ENCODE measurements at regions not wholly inside any gene's neighbourhood (a gene's known extent, or its start where the extent isn't known, plus 50 kb on each side); places are given as distances from the start of the nearest gene placed in this dataset.

DNA sequence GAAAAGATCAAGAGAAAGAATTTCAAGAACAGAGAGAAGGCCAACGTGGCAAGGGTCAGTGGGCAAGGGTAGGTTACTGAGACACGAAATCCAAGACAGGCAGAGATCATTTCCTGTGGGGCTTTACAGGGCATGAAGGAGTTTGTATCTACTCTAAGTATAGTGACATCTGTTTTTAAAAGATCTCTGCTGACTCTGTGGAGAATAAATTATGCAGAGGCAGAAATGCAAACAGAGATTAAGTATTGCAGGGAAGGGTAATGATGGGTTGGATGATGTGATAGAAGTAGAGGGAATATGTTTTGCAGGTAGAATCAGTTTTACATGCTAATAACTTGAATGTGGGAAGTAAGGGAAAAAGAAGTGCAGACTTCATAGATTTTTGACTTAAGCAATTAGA, 243.5 kb downstream of the FRK start:
- intact Hi-C loops (cut with DNase I), result no loop called here

DNA sequence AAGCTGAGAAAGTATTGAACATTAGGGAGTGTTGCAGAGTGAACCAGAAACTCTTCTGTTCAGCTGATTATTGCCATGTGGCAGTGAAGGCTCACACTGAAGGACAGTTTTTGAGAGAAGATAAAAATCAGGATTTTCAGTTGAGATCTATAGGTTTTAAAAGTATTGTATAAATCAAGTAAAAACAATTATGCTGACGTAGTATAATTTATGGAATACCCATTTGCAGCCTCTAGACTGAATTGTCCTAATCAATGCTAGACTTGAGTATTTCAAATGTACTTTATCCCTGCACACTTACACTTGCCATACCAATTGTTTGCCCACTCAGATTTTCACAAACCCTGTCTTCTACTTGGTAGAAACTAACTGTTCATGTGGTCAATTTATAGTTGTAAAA, 245.8 kb downstream of the FRK start:
- H3K9me3 ChIP-seq, result no peaks in the 10 kb centered on the region
- H3K27me3 ChIP-seq, result no peaks in the 10 kb centered on the region
- DNase-seq, result no peak
- no peak overlapping the region for H3K4me3 ChIP-seq
- H3K4me1 ChIP-seq, result no peaks in the 10 kb centered on the region
- H3K36me3 ChIP-seq, result no peaks in the 10 kb centered on the region
- 78 to 90% methylated on average over 1 of the region's 1 CpG for WGBS, 2 donors
- no peak for TF ChIP-seq POLR2A (IDR thresholded peaks at IDR 0.05)
- no peak for TF ChIP-seq EP300 (IDR thresholded peaks at IDR 0.05)
- intact Hi-C loops (cut with DNase I), result no loop called here
- H3K27ac ChIP-seq, result no peak overlapping the region

More for the DNA sequence above, 243.5 kb downstream of the FRK start:
- H3K27me3 ChIP-seq, result no peaks in the 10 kb centered on the region
- TF ChIP-seq POLR2A (IDR thresholded peaks at IDR 0.05) (no peak), POLR2AphosphoS5 (IDR thresholded peaks at IDR 0.05) (no peak), EP300 (IDR thresholded peaks at IDR 0.05) (no peak)
- TF ChIP-seq, protein P1, sequence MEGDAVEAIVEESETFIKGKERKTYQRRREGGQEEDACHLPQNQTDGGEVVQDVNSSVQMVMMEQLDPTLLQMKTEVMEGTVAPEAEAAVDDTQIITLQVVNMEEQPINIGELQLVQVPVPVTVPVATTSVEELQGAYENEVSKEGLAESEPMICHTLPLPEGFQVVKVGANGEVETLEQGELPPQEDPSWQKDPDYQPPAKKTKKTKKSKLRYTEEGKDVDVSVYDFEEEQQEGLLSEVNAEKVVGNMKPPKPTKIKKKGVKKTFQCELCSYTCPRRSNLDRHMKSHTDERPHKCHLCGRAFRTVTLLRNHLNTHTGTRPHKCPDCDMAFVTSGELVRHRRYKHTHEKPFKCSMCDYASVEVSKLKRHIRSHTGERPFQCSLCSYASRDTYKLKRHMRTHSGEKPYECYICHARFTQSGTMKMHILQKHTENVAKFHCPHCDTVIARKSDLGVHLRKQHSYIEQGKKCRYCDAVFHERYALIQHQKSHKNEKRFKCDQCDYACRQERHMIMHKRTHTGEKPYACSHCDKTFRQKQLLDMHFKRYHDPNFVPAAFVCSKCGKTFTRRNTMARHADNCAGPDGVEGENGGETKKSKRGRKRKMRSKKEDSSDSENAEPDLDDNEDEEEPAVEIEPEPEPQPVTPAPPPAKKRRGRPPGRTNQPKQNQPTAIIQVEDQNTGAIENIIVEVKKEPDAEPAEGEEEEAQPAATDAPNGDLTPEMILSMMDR (IDR thresholded peaks at IDR 0.05), result no peak
- H3K27ac ChIP-seq, result no peak overlapping the region
- no peak for DNase-seq
- no peaks in the 10 kb centered on the region for H3K4me1 ChIP-seq
- H3K4me3 ChIP-seq, result no peak overlapping the region
- no peaks in the 10 kb centered on the region for H3K9me3 ChIP-seq
- no peaks in the 10 kb centered on the region for H3K36me3 ChIP-seq
- WGBS, 2 donors, result 36 to 54% methylated on average over 2 of the region's 2 CpGs

DNA sequence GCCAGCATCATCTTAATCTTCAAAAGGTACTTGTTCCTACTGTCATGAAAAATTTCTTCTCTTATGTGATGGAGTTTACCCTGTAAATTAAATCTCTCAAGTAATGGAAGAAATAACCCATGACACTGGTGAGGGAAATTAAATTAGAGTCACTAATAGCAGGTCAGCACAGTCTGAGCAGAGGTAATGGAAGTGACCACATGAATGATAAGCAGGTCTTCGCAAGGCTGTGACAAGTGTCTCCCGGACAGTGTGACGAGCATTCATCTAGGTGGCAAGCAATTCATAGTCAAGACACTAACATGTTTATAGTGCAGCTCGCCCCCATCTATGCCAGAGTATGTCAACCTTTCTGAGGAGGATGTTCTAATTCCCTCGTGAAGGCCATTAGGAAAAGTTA, 249.2 kb downstream of the FRK start:
- DNase-seq, result no peak
- H3K36me3 ChIP-seq, result no peaks in the 10 kb centered on the region
- no peaks in the 10 kb centered on the region for H3K4me1 ChIP-seq
- no peak overlapping the region for H3K27ac ChIP-seq
- TF ChIP-seq EP300 (IDR thresholded peaks at IDR 0.05) (no peak), POLR2A (IDR thresholded peaks at IDR 0.05) (no peak), POLR2AphosphoS5 (IDR thresholded peaks at IDR 0.05) (no peak)
- TF ChIP-seq, protein P1 (IDR thresholded peaks at IDR 0.05), result no peak
- H3K9me3 ChIP-seq, result no peaks in the 10 kb centered on the region
- no peak overlapping the region for H3K4me3 ChIP-seq
- H3K27me3 ChIP-seq, result no peaks in the 10 kb centered on the region
- intact Hi-C loops (cut with DNase I), result no loop called here
- 82 to 88% methylated on average over 5 of the region's 5 CpGs for WGBS, 2 donors

DNA sequence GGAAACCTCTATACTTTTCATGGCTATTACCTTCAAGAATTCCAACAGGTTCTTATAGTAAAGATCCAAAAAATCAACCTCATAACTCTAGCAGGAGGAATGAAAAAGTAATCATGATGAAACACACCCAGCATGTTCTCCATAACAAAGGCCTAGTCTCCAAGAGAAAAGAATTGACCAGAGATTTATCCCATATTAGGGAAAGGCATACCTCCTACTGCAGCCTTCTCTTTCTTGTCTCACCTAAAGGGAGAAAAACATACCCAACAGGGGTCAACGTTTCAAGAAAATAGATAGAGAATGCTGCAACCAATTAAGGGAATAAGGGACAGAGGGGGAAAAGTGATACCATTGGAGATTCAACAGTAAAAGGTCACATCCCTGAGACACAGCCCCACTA, 262.5 kb downstream of the FRK start:
- intact Hi-C loops (cut with DNase I), result no loop called here
- Histone ChIP-seq H3K27me3 (no peaks in the 10 kb centered on the region), H3K4me3 (no peak overlapping the region), H3K27ac (no peak overlapping the region), H3K9me3 (no peaks in the 10 kb centered on the region), H3K4me1 (peaks cover 0 to 4% (median 0%) of the 10 kb centered on the region in 4 donors), H3K36me3 (no peaks in the 10 kb centered on the region)
- TF ChIP-seq POLR2A (IDR thresholded peaks at IDR 0.05) (no peak), POLR2AphosphoS5 (IDR thresholded peaks at IDR 0.05) (no peak), EP300 (IDR thresholded peaks at IDR 0.05) (no peak)
- TF ChIP-seq, protein P1 (IDR thresholded peaks at IDR 0.05), result no peak
- no peak for DNase-seq
- WGBS, 2 donors, result 33 to 37% methylated on average over 1 of the region's 1 CpG

DNA sequence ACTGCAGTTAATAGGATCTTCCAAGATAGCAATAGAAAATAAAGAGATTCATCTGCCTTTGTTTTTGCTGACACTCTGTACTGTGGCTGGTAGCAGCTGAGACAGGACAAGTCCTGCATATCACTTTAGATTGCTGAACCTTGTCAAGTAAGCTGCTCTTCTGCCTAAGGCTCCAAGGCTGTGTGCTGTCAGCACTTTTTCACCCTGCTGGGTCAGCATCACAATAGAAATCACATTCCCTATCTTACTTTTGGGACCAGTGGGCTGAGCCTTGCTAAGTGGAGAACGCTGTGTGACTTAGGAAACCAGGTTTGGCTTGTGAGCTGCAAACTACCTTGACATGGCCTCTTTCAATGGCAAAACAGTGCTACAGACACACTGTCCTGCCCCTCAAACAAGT, 263.9 kb downstream of the FRK start:
- no peak overlapping the region for H3K27ac ChIP-seq
- H3K4me3 ChIP-seq, result no peak overlapping the region
- intact Hi-C loops (cut with DNase I), result no loop called here
- WGBS, 2 donors, result 73 to 77% methylated on average over 1 of the region's 1 CpG
- H3K4me1 ChIP-seq, result peaks cover 0 to 4% (median 0%) of the 10 kb centered on the region in 4 donors
- no peak for TF ChIP-seq POLR2AphosphoS5 (IDR thresholded peaks at IDR 0.05)
- TF ChIP-seq EP300 (IDR thresholded peaks at IDR 0.05), result no peak
- TF ChIP-seq, protein P1 (IDR thresholded peaks at IDR 0.05), result no peak
- TF ChIP-seq POLR2A (IDR thresholded peaks at IDR 0.05), result no peak
- H3K9me3 ChIP-seq, result no peaks in the 10 kb centered on the region
- no peaks in the 10 kb centered on the region for H3K36me3 ChIP-seq
- no peak for DNase-seq
- no peaks in the 10 kb centered on the region for H3K27me3 ChIP-seq
